OCI-LY1 (cell line): ENCODE measurements at regions not wholly inside any gene's neighbourhood (a gene's known extent, or its start where the extent isn't known, plus 50 kb on each side); places are given as distances from the start of the nearest gene placed in this dataset.
"Not testable (repeated sequence)": the region's sequence is repeated elsewhere in the genome, so short reads cannot be mapped to it uniquely, and the experiment has no call there.

Experiments
- EZH2 ChIP-seq: fragments of 200-600 bp; sonication (generic), shearing (Covaris generic); IDR thresholded peaks from 2 replicates; pipeline ENCODE4 v1.8.0; 2017; ENCODE audit warnings: borderline replicate concordance, mixed run types, mild to moderate bottlenecking, antibody characterized with exemption, low read length, moderate library complexity, mixed read lengths
- TF ChIP-seq, protein P1 (sequence below): fragments of 200-600 bp; sonication (generic), shearing (Covaris generic); IDR thresholded peaks from 2 replicates; pipeline ENCODE4 v1.5.1; 2017; ENCODE audit warnings: mild to moderate bottlenecking, antibody characterized with exemption, low read length, moderate library complexity, mixed read lengths

DNA sequence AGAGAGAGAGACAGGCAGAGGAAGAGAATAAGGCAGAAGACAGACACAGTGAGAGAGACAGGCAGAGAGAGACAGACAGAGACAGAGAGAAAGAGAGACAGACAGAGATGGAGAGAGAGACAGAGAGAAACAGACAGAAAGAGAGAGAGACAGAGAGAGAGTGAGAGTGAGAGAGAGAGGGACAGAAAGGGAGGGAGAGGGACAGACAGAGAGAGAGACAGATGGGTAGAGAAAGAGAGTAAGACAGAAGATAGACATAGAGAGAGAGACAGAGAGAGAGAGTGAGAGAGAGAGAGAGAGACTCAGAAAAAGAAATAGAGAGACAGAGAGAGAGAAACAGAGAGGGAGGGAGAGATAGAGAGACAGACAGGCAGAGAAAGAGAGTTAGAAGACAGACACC is 1948.5 kb upstream of the DEFB115 start:
- TF ChIP-seq, protein P1, sequence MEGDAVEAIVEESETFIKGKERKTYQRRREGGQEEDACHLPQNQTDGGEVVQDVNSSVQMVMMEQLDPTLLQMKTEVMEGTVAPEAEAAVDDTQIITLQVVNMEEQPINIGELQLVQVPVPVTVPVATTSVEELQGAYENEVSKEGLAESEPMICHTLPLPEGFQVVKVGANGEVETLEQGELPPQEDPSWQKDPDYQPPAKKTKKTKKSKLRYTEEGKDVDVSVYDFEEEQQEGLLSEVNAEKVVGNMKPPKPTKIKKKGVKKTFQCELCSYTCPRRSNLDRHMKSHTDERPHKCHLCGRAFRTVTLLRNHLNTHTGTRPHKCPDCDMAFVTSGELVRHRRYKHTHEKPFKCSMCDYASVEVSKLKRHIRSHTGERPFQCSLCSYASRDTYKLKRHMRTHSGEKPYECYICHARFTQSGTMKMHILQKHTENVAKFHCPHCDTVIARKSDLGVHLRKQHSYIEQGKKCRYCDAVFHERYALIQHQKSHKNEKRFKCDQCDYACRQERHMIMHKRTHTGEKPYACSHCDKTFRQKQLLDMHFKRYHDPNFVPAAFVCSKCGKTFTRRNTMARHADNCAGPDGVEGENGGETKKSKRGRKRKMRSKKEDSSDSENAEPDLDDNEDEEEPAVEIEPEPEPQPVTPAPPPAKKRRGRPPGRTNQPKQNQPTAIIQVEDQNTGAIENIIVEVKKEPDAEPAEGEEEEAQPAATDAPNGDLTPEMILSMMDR: not testable (repeated sequence)
- not testable (repeated sequence) for TF ChIP-seq EZH2
